Trophoblast cell (in vitro differentiated cells and primary cell): ENCODE measurements at regions not wholly inside any gene's neighbourhood (a gene's known extent, or its start where the extent isn't known, plus 50 kb on each side); places are given as distances from the start of the nearest gene placed in this dataset.

Source experiments
- DNase-seq, 2 donors: peaks; one replicate each; pipeline ENCODE4 v3.0.0-alpha.2; 2016
- H2AFZ ChIP-seq: 2 replicates; pipeline ENCODE4 v1.6.1; 2013; ENCODE audit warnings: low read length, moderate library complexity, mild to moderate bottlenecking; ENCODE audit not compliant: insufficient read depth, poor library complexity
- H2AK5ac ChIP-seq: 2 replicates; pipeline ENCODE4 v1.6.1; 2013; ENCODE audit warnings: mild to moderate bottlenecking, low read length
- H2BK120ac ChIP-seq: 2 replicates; pipeline ENCODE4 v1.6.1; 2013; ENCODE audit warnings: low read length, mild to moderate bottlenecking, moderate library complexity; ENCODE audit not compliant: insufficient read depth, poor library complexity
- H2BK12ac ChIP-seq: 2 replicates; pipeline ENCODE4 v1.6.1; 2013; ENCODE audit warnings: mild to moderate bottlenecking, low read length, moderate library complexity
- H2BK5ac ChIP-seq: 2 replicates; pipeline ENCODE4 v1.6.1; 2013; ENCODE audit warnings: low read length, low read depth, moderate library complexity, mild to moderate bottlenecking; ENCODE audit not compliant: poor library complexity
- H3K14ac ChIP-seq: 2 replicates; pipeline ENCODE4 v1.6.1; 2013; ENCODE audit warnings: mild to moderate bottlenecking, low read length
- H3K18ac ChIP-seq: 2 replicates; pipeline ENCODE4 v1.6.1; 2013; ENCODE audit warnings: mild to moderate bottlenecking, low read length
- H3K23ac ChIP-seq: 2 replicates; pipeline ENCODE4 v1.6.1; 2013; ENCODE audit warnings: low read length
- H3K27ac ChIP-seq: 2 replicates; pipeline ENCODE4 v1.5.1; 2013; ENCODE audit warnings: low read depth, mild to moderate bottlenecking, inconsistent platforms, low read length, moderate library complexity
- H3K27me3 ChIP-seq: 2 replicates; pipeline ENCODE4 v1.6.1; 2013; ENCODE audit warnings: inconsistent platforms, mild to moderate bottlenecking, low read length, moderate library complexity; ENCODE audit not compliant: insufficient read depth
- H3K36me3 ChIP-seq, 2 experiments: 1 replicate in 1 of 2; 2 replicates in 1 of 2; pipeline ENCODE4 v1.6.1; 2013; ENCODE audit warnings: low read length in 2 of 2, mild to moderate bottlenecking in 2 of 2, moderate library complexity in 1 of 2; ENCODE audit not compliant: insufficient read depth in 2 of 2, control insufficient read depth in 1 of 2
- H3K4ac ChIP-seq: 2 replicates; pipeline ENCODE4 v1.6.1; 2013; ENCODE audit warnings: low read depth, mild to moderate bottlenecking, low read length, moderate library complexity
- H3K4me1 ChIP-seq, 2 experiments: 1 replicate in 1 of 2; 2 replicates in 1 of 2; pipeline ENCODE4 v1.6.1; 2013; ENCODE audit warnings: low read length in 2 of 2, mild to moderate bottlenecking in 2 of 2, moderate library complexity in 1 of 2; ENCODE audit not compliant: insufficient read depth in 2 of 2, control insufficient read depth in 1 of 2
- H3K4me2 ChIP-seq: 2 replicates; pipeline ENCODE4 v1.6.1; 2013; ENCODE audit warnings: inconsistent platforms, mild to moderate bottlenecking, low read length, moderate library complexity
- H3K4me3 ChIP-seq: 2 replicates; pipeline ENCODE4 v1.5.1; 2013; ENCODE audit warnings: mild to moderate bottlenecking, low read depth, low read length, inconsistent platforms
- H3K79me1 ChIP-seq: one replicate; pipeline ENCODE4 v1.6.1; 2013; ENCODE audit warnings: low read length
- H3K79me2 ChIP-seq: 2 replicates; pipeline ENCODE4 v1.6.1; 2013; ENCODE audit warnings: low read length, mild to moderate bottlenecking; ENCODE audit not compliant: control insufficient read depth, insufficient read depth, poor library complexity
- H3K9ac ChIP-seq: 2 replicates; pipeline ENCODE4 v1.6.1; 2013; ENCODE audit warnings: mild to moderate bottlenecking, low read length
- H3K9me3 ChIP-seq: 2 replicates; pipeline ENCODE4 v1.6.1; 2013; ENCODE audit warnings: low read depth, mild to moderate bottlenecking, control low read depth, inconsistent platforms, low read length; ENCODE audit not compliant: insufficient read depth
- H4K12ac ChIP-seq: 2 replicates; pipeline ENCODE4 v1.6.1; 2013; ENCODE audit warnings: low read depth, mild to moderate bottlenecking, low read length, moderate library complexity
- H4K8ac ChIP-seq: 2 replicates; pipeline ENCODE4 v1.6.1; 2013; ENCODE audit warnings: low read depth, mild to moderate bottlenecking, low read length, moderate library complexity
- H4K91ac ChIP-seq: one replicate; pipeline ENCODE4 v1.6.1; 2013; ENCODE audit warnings: low read depth, mild to moderate bottlenecking, low read length, moderate library complexity
- WGBS: extraction: QIAGEN DNeasy Blood & Tissue Kit; methylation state at CpG from one replicate; pipeline ENCODE4 v1.1.7; 2013; ENCODE audit warnings: missing lambda C conversion rate; ENCODE audit not compliant: insufficient read length, insufficient coverage; ENCODE audit errors: extremely low coverage; 5-methylcytosine and 5-hydroxymethylcytosine counted together

DNA sequence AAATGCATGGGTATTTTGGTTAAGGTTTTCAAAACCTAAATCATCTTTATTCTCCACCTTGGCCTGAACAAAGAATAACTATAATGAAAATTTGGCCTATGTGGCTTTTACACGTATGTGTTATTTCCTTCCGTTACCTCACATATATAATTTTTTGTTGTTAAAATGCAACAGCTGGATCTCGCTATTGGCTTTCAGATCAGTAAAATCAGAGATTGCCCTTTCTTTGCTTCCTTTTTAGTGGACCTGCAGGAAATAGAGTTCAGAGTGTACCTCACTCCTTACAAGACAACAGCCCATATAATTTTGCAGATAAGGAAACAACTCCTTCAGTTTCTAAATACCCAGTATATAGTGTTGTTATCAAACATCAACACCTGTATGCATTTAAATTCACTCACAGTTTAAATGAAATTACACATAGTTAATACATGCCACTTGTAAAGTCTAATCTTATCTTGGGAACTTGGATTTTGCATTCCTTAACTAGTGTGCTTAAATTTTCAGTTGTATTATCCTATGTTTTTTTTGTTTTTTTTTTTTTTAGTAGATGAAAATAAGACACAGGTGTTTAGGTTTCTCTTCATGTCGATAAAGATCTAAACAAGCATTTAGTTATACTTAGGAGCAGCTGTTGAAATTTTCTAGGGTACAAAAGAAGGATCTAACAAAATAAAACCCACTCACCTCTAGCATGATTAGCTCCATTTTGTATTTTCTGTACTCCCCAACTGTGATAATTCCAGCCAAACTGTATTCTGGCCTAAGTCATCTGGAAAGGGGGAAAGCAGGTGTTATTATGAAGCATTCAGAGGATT, 96.2 kb upstream of the SPRY1 start:
- H3K27me3 ChIP-seq: no peaks in the 10 kb centered on the region
- no peak overlapping the region for H2AK5ac ChIP-seq
- no peak overlapping the region for H3K23ac ChIP-seq
- H3K9ac ChIP-seq: no peak overlapping the region
- no peak for DNase-seq
- no peak overlapping the region for H4K8ac ChIP-seq
- no peak overlapping the region for H3K4me3 ChIP-seq
- H3K27ac ChIP-seq: no peak overlapping the region
- no peaks in the 10 kb centered on the region for H3K4me1 ChIP-seq
- H2AFZ ChIP-seq: no peak overlapping the region
- H3K9me3 ChIP-seq: no peaks in the 10 kb centered on the region
- H3K4ac ChIP-seq: no peak overlapping the region
- H3K18ac ChIP-seq: no peak overlapping the region
- H2BK5ac ChIP-seq: no peak overlapping the region
- no peak overlapping the region for H3K4me2 ChIP-seq
- H3K36me3 ChIP-seq: no peaks in the 10 kb centered on the region
- H2BK12ac ChIP-seq: no peak overlapping the region
- no peak overlapping the region for H4K12ac ChIP-seq
- no peak overlapping the region for H4K91ac ChIP-seq
- H3K79me2 ChIP-seq: no peaks in the 10 kb centered on the region
- no CpG with 5 or more reads among the region's 4 CpGs for WGBS
- H3K79me1 ChIP-seq: no peaks in the 10 kb centered on the region
- no peak overlapping the region for H2BK120ac ChIP-seq
- no peak overlapping the region for H3K14ac ChIP-seq

DNA sequence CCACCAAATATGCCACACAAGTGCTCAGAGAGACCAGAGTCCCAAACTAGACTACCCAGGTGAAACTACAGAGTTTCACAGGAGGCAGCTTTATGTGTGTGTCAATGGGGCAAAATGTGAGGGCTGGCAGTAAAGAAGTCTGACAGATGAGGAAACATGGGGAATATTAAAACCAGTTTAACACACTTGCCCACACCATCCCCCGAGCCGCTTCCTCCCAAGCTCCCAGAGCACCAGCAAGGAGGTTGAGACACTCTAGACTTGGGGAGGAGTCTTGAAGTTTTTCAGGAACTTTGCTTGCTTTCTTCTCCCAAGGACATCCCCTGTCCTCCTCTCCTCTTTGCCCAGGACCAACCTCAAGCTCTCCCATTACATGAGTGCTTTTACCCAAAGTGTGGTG, 94.7 kb upstream of the SPRY1 start:
- Histone ChIP-seq H3K4me2 (no peak overlapping the region), H2BK120ac (no peak overlapping the region), H3K27me3 (no peaks in the 10 kb centered on the region), H4K12ac (no peak overlapping the region), H2BK12ac (no peak overlapping the region), H3K79me1 (no peaks in the 10 kb centered on the region), H2BK5ac (no peak overlapping the region), H3K79me2 (no peaks in the 10 kb centered on the region), H3K23ac (no peak overlapping the region), H2AK5ac (no peak overlapping the region), H3K14ac (no peak overlapping the region), H3K9ac (no peak overlapping the region), H4K8ac (no peak overlapping the region), H3K9me3 (no peaks in the 10 kb centered on the region), H3K27ac (no peak overlapping the region), H3K4me1 (no peaks in the 10 kb centered on the region), H3K36me3 (no peaks in the 10 kb centered on the region), H3K18ac (no peak overlapping the region), H2AFZ (no peak overlapping the region), H4K91ac (no peak overlapping the region), H3K4me3 (no peak overlapping the region), H3K4ac (no peak overlapping the region)
- no peak for DNase-seq
- WGBS: no CpG with 5 or more reads among the region's 2 CpGs

DNA sequence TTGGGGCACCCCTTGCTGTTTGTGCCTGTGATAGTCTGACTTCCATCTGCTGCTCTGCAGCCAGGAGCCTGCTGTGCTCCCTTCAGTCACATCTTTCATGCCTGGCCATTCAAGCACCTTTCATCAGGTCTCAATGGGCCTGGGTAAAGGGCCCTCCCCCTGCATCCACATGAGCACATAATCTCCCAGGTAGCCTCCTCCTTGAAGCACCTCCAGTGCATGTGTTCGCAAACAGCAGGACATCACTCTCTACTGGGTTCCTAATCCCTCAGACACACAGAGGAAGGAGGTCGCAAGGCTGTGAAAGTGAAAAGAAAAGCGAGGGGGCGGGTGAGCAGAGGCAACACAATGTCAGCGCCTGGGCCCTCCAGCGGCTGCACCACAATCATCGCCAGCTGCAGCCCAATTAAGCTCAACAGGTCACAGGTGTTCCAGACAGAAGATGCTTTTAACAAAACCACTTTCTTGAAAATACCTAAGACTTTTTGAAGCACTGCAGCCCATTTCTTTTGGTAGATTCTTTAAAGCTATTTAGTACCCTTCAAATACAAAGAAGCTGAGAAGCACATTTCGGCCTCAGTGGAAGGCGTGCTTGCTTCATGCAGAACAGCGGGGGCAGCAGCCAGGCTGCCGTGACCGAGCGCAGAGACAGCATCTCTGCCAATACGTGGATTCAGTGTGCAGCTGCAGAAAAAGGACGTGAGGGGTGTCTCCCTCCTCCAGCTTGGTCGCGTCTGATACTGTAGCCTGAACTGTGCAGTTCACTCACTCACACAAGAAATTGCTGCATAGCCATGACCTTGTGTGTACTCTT, 92.2 kb upstream of the SPRY1 start:
- Histone ChIP-seq H2AFZ (no peak overlapping the region), H3K4ac (no peak overlapping the region), H3K4me1 (no peaks in the 10 kb centered on the region), H3K14ac (no peak overlapping the region), H3K27ac (no peak overlapping the region), H4K12ac (no peak overlapping the region), H3K79me2 (no peaks in the 10 kb centered on the region), H4K91ac (no peak overlapping the region), H3K23ac (no peak overlapping the region), H3K79me1 (no peaks in the 10 kb centered on the region), H3K9me3 (peaks cover 2% of the 10 kb centered on the region), H2BK120ac (no peak overlapping the region), H2BK12ac (no peak overlapping the region), H3K9ac (no peak overlapping the region), H4K8ac (no peak overlapping the region), H2BK5ac (no peak overlapping the region), H3K36me3 (no peaks in the 10 kb centered on the region), H3K18ac (no peak overlapping the region), H3K4me3 (no peak overlapping the region), H3K4me2 (no peak overlapping the region), H3K27me3 (no peaks in the 10 kb centered on the region), H2AK5ac (no peak overlapping the region)
- no peak for DNase-seq
- WGBS: no CpG with 5 or more reads among the region's 17 CpGs

DNA sequence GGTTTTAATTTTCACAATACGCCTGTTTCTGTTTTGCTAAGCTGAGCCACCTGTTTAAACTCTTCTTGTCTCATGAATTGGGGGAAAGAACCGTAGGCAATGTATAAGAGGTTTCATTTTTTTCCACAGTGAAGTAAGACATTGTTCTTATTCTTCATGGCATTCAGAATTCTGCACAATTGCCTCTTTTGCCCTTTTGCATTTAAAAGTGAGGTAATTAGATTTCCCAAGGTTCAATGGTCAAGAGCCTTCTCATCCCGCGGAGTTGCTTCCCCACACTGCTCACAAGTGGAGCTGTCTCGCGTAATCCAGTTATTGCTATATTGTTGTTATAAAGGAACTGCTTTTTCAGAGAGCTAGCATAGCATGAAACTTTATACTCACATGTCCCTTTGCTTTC, 90.9 kb upstream of the SPRY1 start:
- no peaks in the 10 kb centered on the region for H3K36me3 ChIP-seq
- no peak overlapping the region for H3K27ac ChIP-seq
- no peaks in the 10 kb centered on the region for H3K79me2 ChIP-seq
- H3K4ac ChIP-seq: no peak overlapping the region
- H3K4me1 ChIP-seq: no peaks in the 10 kb centered on the region
- no peak overlapping the region for H3K4me2 ChIP-seq
- H2BK120ac ChIP-seq: no peak overlapping the region
- DNase-seq: no peak
- no peak overlapping the region for H2AFZ ChIP-seq
- no peak overlapping the region for H3K23ac ChIP-seq
- WGBS: no CpG with 5 or more reads among the region's 6 CpGs
- no peak overlapping the region for H2BK5ac ChIP-seq
- no peak overlapping the region for H4K91ac ChIP-seq
- H3K18ac ChIP-seq: no peak overlapping the region
- H2AK5ac ChIP-seq: no peak overlapping the region
- no peak overlapping the region for H2BK12ac ChIP-seq
- H3K4me3 ChIP-seq: no peak overlapping the region
- H4K12ac ChIP-seq: no peak overlapping the region
- peaks cover 2% of the 10 kb centered on the region for H3K9me3 ChIP-seq
- H3K14ac ChIP-seq: no peak overlapping the region
- H3K9ac ChIP-seq: no peak overlapping the region
- H3K27me3 ChIP-seq: no peaks in the 10 kb centered on the region
- H3K79me1 ChIP-seq: no peaks in the 10 kb centered on the region
- no peak overlapping the region for H4K8ac ChIP-seq
